Astrocyte (in vitro differentiated cells and primary cell): ENCODE measurements at regions not wholly inside any gene's neighbourhood (a gene's known extent, or its start where the extent isn't known, plus 50 kb on each side); places are given as distances from the start of the nearest gene placed in this dataset.

ENCODE experiments used
- DNase-seq: peaks from one replicate; pipeline ENCODE4 v3.0.0-alpha.2; 2010; ENCODE audit warnings: low read depth
- FAIRE-seq: peaks from 2 replicates; lab custom pipeline; 2011; peaks lifted over from hg19 to GRCh38; lab: Jason Lieb, UNC
- H2AFZ ChIP-seq: 2 replicates; pipeline ENCODE4 v1.6.0; 2012; ENCODE audit warnings: low read depth, low read length, inconsistent platforms
- H3K27ac ChIP-seq: 2 replicates; pipeline ENCODE4 v1.5.1; 2011; ENCODE audit warnings: low read depth, low read length, inconsistent platforms
- H3K27me3 ChIP-seq: 2 replicates; pipeline ENCODE4 v1.6.0; 2011; ENCODE audit warnings: low read length, inconsistent platforms; ENCODE audit not compliant: insufficient read depth
- H3K36me3 ChIP-seq: 2 replicates; pipeline ENCODE4 v1.5.1; 2011; ENCODE audit warnings: low read length, inconsistent platforms; ENCODE audit not compliant: insufficient read depth
- H3K4me1 ChIP-seq: 2 replicates; pipeline ENCODE4 v1.5.1; 2011; ENCODE audit warnings: low read length, inconsistent platforms; ENCODE audit not compliant: insufficient read depth
- H3K4me2 ChIP-seq: 2 replicates; pipeline ENCODE4 v1.6.0; 2012; ENCODE audit warnings: low read length, inconsistent platforms
- H3K4me3 ChIP-seq: 2 replicates; pipeline ENCODE4 v1.5.1; 2011; ENCODE audit warnings: low read depth, mild to moderate bottlenecking, low read length, inconsistent platforms; ENCODE audit not compliant: insufficient read depth
- H3K79me2 ChIP-seq: 2 replicates; pipeline ENCODE4 v1.6.0; 2012; ENCODE audit warnings: mild to moderate bottlenecking, low read length, inconsistent platforms; ENCODE audit not compliant: insufficient read depth
- H3K9ac ChIP-seq: 2 replicates; pipeline ENCODE4 v1.6.0; 2012; ENCODE audit warnings: mild to moderate bottlenecking, low read length, inconsistent platforms
- H3K9me3 ChIP-seq: 2 replicates; pipeline ENCODE4 v1.5.1; 2012; ENCODE audit warnings: low read depth, mild to moderate bottlenecking, low read length, inconsistent platforms; ENCODE audit not compliant: insufficient read depth
- H4K20me1 ChIP-seq: 2 replicates; pipeline ENCODE4 v1.6.0; 2012; ENCODE audit warnings: low read length, inconsistent platforms; ENCODE audit not compliant: insufficient read depth
- H3K27ac Mint-ChIP-seq: one replicate; pipeline ENCODE4 v1.8.0; 2021; ENCODE audit warnings: mild to moderate bottlenecking, mixed read lengths; ENCODE audit not compliant: unreplicated experiment
- H3K27me3 Mint-ChIP-seq: one replicate; pipeline ENCODE4 v1.8.0; 2021; ENCODE audit warnings: low read depth, mixed read lengths; ENCODE audit not compliant: unreplicated experiment
- H3K36me3 Mint-ChIP-seq: one replicate; pipeline ENCODE4 v1.8.0; 2021; ENCODE audit warnings: low read depth, mixed read lengths; ENCODE audit not compliant: unreplicated experiment
- H3K4me1 Mint-ChIP-seq: one replicate; pipeline ENCODE4 v1.8.0; 2021; ENCODE audit warnings: low read depth, mixed read lengths; ENCODE audit not compliant: unreplicated experiment
- H3K4me3 Mint-ChIP-seq: one replicate; pipeline ENCODE4 v1.8.0; 2021; ENCODE audit warnings: mild to moderate bottlenecking, moderate library complexity, mixed read lengths; ENCODE audit not compliant: unreplicated experiment
- H3K9me3 Mint-ChIP-seq: one replicate; pipeline ENCODE4 v1.8.0; 2021; ENCODE audit warnings: mild to moderate bottlenecking, mixed read lengths; ENCODE audit not compliant: unreplicated experiment
- CTCF ChIP-seq: IDR thresholded peaks from 2 replicates; pipeline ENCODE4 v1.5.1; 2011; ENCODE audit warnings: low read depth, mild to moderate bottlenecking, inconsistent platforms, low read length, moderate library complexity; ENCODE audit not compliant: insufficient read depth
- EZH2 ChIP-seq: IDR thresholded peaks from 2 replicates; pipeline ENCODE4 v1.6.1; 2012; ENCODE audit warnings: mild to moderate bottlenecking, low read length, inconsistent platforms; ENCODE audit not compliant: insufficient read depth

GRCh38 chr2:234235191-234235590 is 184.7 kb downstream of the SPP2 start:
- no peak overlapping the region for H3K9ac ChIP-seq
- H3K4me1 Mint-ChIP-seq: no peaks in the 10 kb centered on the region
- H3K4me2 ChIP-seq: no peak overlapping the region
- DNase-seq (no peak), FAIRE-seq (no peak)
- no peak overlapping the region for H3K4me3 Mint-ChIP-seq
- H3K79me2 ChIP-seq: no peaks in the 10 kb centered on the region
- no peak overlapping the region for H3K4me3 ChIP-seq
- H3K27me3 ChIP-seq: no peaks in the 10 kb centered on the region
- no peaks in the 10 kb centered on the region for H3K36me3 ChIP-seq
- no peaks in the 10 kb centered on the region for H3K9me3 Mint-ChIP-seq
- no peak overlapping the region for H2AFZ ChIP-seq
- no peaks in the 10 kb centered on the region for H3K9me3 ChIP-seq
- peaks cover 4% of the 10 kb centered on the region for H3K27me3 Mint-ChIP-seq
- H3K36me3 Mint-ChIP-seq: no peaks in the 10 kb centered on the region
- TF ChIP-seq EZH2: no peak
- no peak for TF ChIP-seq CTCF
- H4K20me1 ChIP-seq: no peaks in the 10 kb centered on the region
- no peaks in the 10 kb centered on the region for H3K4me1 ChIP-seq
- H3K27ac Mint-ChIP-seq: no peak overlapping the region
- no peak overlapping the region for H3K27ac ChIP-seq

GRCh38 chr2:234231460-234231859 is 181.0 kb downstream of the SPP2 start:
- Histone ChIP-seq H3K27me3 (no peaks in the 10 kb centered on the region), H3K9me3 (no peaks in the 10 kb centered on the region), H3K4me2 (no peak overlapping the region), H3K27ac (no peak overlapping the region), H3K79me2 (no peaks in the 10 kb centered on the region), H4K20me1 (no peaks in the 10 kb centered on the region), H3K9ac (no peak overlapping the region), H3K36me3 (no peaks in the 10 kb centered on the region), H2AFZ (no peak overlapping the region), H3K4me1 (no peaks in the 10 kb centered on the region), H3K4me3 (no peak overlapping the region)
- DNase-seq (no peak), FAIRE-seq (no peak)
- H3K4me1 Mint-ChIP-seq: no peaks in the 10 kb centered on the region
- no peak overlapping the region for H3K4me3 Mint-ChIP-seq
- peaks cover 4% of the 10 kb centered on the region for H3K27me3 Mint-ChIP-seq
- H3K9me3 Mint-ChIP-seq: peaks cover 2% of the 10 kb centered on the region
- H3K27ac Mint-ChIP-seq: no peak overlapping the region
- TF ChIP-seq EZH2 (no peak), CTCF (no peak)
- H3K36me3 Mint-ChIP-seq: no peaks in the 10 kb centered on the region

- H3K4me1 Mint-ChIP-seq: peaks cover 9% of the 10 kb centered on the region
- no peak overlapping the region for H2AFZ ChIP-seq
- FAIRE-seq (no peak), DNase-seq (no peak)
- no peaks in the 10 kb centered on the region for H3K27me3 ChIP-seq
- no peaks in the 10 kb centered on the region for H3K36me3 ChIP-seq
- no peak overlapping the region for H3K27ac ChIP-seq
- H3K79me2 ChIP-seq: no peaks in the 10 kb centered on the region
- H3K27me3 Mint-ChIP-seq: peaks cover 4% of the 10 kb centered on the region
- H3K9ac ChIP-seq: no peak overlapping the region
- H4K20me1 ChIP-seq: no peaks in the 10 kb centered on the region
- H3K9me3 ChIP-seq: no peaks in the 10 kb centered on the region
- H3K9me3 Mint-ChIP-seq: peaks cover 5% of the 10 kb centered on the region
- TF ChIP-seq EZH2: no peak
- H3K4me1 ChIP-seq: no peaks in the 10 kb centered on the region
- H3K36me3 Mint-ChIP-seq: no peaks in the 10 kb centered on the region
- H3K27ac Mint-ChIP-seq: no peak overlapping the region
- no peak overlapping the region for H3K4me3 ChIP-seq
- H3K4me3 Mint-ChIP-seq: no peak overlapping the region
- no peak overlapping the region for H3K4me2 ChIP-seq
Measured at GRCh38 chr2:234219046-234219310, 168.5 kb downstream of the SPP2 start.
